ENCODE measurements at regions not wholly inside any gene's neighbourhood (a gene's known extent, or its start where the extent isn't known, plus 50 kb on each side); places are given as distances from the start of the nearest gene placed in this dataset.

DNA sequence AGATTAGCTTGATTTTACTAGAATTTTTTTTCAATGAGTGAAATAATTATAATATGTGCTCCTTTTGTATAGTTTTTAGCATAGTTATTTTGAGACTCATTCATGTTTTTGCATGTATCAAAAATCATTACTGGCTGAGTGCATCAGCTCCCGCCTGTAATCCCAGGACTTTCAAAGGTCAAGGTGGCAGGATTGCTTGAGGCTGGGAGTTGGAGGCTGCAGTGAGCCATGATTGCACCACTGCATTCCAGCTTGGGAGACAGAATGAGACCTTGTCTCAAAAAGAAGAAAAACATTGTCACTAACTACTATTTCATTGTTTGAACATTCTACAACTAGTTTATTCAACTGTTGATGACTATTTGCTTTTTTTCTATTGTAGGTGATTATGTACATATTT lies 802.7 kb downstream of the SLC16A7 start:
- Histone ChIP-seq H3K9me3 (ENCODE audit: severe bottlenecking) (no peaks in the 10 kb centered on the region), H3K4me3 (ENCODE audit: low read depth, low read length) (no peak overlapping the region), H3K27ac (no peak overlapping the region), H3K27me3 (ENCODE audit: insufficient read depth, low read depth, severe bottlenecking) (no peaks in the 10 kb centered on the region), H3K36me3 (no peaks in the 10 kb centered on the region)
- DNase-seq: no peak
- TF ChIP-seq, protein P1, sequence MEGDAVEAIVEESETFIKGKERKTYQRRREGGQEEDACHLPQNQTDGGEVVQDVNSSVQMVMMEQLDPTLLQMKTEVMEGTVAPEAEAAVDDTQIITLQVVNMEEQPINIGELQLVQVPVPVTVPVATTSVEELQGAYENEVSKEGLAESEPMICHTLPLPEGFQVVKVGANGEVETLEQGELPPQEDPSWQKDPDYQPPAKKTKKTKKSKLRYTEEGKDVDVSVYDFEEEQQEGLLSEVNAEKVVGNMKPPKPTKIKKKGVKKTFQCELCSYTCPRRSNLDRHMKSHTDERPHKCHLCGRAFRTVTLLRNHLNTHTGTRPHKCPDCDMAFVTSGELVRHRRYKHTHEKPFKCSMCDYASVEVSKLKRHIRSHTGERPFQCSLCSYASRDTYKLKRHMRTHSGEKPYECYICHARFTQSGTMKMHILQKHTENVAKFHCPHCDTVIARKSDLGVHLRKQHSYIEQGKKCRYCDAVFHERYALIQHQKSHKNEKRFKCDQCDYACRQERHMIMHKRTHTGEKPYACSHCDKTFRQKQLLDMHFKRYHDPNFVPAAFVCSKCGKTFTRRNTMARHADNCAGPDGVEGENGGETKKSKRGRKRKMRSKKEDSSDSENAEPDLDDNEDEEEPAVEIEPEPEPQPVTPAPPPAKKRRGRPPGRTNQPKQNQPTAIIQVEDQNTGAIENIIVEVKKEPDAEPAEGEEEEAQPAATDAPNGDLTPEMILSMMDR (IDR thresholded peaks at IDR 0.05; ENCODE audit: low read depth, low read length): no peak

DNA sequence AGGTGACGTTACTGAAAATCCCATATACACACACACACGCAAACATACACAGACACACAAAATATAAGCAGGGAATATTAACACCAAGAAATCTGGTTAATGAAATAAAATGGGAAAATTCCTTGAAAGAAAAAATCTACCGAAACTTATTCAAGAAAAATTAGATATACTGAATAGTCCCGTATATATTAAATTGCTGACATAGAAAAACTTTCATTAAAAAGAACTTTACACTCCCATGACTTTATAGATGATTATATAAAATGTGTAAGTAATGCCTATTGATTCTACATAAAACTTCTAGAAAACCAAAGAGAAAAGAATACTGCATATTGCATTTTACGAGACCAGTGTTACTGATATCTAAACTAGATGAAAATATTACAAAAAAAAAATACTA lies 803.2 kb downstream of the SLC16A7 start:
- TF ChIP-seq, protein P1 (IDR thresholded peaks at IDR 0.05; ENCODE audit: low read depth, low read length): no peak
- no peaks in the 10 kb centered on the region for H3K36me3 ChIP-seq
- no peak overlapping the region for H3K27ac ChIP-seq
- H3K9me3 ChIP-seq (ENCODE audit: severe bottlenecking): no peaks in the 10 kb centered on the region
- H3K27me3 ChIP-seq (ENCODE audit: insufficient read depth, low read depth, severe bottlenecking): no peaks in the 10 kb centered on the region
- DNase-seq: no peak
- no peak overlapping the region for H3K4me3 ChIP-seq (ENCODE audit: low read depth, low read length)

DNA sequence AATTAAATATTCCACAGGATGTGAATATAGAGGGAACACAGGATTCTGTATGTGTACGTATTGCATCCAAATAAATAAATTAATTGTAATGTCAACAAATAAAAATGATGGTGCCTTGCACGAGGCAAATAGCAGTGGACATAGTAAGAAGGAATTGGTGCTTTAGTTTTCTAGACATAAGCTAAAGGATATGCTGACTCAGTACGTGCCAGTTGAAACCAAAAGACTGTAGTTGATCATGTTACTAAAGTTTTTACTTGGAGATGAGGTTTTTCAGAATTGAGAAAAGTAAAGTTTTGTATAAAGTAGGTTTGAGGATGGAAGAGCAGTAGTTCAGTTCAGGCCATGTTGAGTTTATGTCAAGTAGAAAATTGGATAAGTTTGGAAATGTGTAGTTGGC lies 807.2 kb downstream of the SLC16A7 start:
- no peak overlapping the region for H3K27ac ChIP-seq
- no peaks in the 10 kb centered on the region for H3K27me3 ChIP-seq (ENCODE audit: insufficient read depth, low read depth, severe bottlenecking)
- no peak for DNase-seq
- H3K36me3 ChIP-seq: no peaks in the 10 kb centered on the region
- no peak overlapping the region for H3K4me3 ChIP-seq (ENCODE audit: low read depth, low read length)
- no peaks in the 10 kb centered on the region for H3K9me3 ChIP-seq (ENCODE audit: severe bottlenecking)
- TF ChIP-seq, protein P1 (IDR thresholded peaks at IDR 0.05; ENCODE audit: low read depth, low read length): no peak

DNA sequence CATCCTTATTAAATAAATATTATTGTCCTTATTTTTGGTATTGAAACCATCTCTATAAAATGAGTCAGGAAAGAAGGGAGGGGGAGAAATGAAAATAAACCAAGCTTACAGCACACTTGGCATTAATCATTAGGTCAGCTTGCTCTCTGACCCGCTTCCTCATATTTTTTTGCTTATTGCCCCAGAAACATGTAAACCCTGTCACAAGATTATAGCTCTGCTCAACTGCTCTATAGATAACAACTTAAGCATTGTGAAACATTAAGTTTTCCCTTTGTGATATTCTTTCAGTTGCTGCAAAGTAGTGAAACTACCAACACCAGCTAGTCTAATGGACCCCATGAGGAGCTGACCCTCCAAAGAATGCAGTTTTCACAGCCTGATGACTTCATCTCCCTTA lies 819.5 kb downstream of the SLC16A7 start:
- Histone ChIP-seq H3K27me3 (ENCODE audit: insufficient read depth, low read depth, severe bottlenecking) (no peaks in the 10 kb centered on the region), H3K27ac (no peak overlapping the region), H3K4me3 (ENCODE audit: low read depth, low read length) (no peak overlapping the region), H3K36me3 (no peaks in the 10 kb centered on the region), H3K9me3 (ENCODE audit: severe bottlenecking) (no peaks in the 10 kb centered on the region)
- TF ChIP-seq, protein P1 (IDR thresholded peaks at IDR 0.05; ENCODE audit: low read depth, low read length): no peak
- no peak for DNase-seq

DNA sequence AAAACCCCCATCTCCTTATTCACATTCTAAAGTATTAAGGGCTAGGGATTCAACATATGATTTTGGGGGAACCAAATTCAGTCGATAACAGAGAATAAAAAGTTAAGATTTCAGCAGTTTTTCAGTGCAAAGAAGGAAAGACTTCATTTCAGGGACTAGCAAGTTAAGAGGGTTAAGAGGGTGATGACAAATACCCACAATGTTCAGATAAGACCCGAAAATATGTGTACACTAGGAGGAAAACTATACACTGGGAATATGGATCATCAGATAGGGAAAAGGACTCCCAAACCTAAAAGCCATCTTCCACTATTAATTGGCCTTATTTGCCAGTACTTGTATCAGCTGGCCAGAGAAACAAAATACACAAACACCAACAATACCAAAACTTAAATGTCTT lies 824.2 kb downstream of the SLC16A7 start:
- Histone ChIP-seq H3K36me3 (no peaks in the 10 kb centered on the region), H3K4me3 (ENCODE audit: low read depth, low read length) (no peak overlapping the region), H3K9me3 (ENCODE audit: severe bottlenecking) (no peaks in the 10 kb centered on the region), H3K27me3 (ENCODE audit: insufficient read depth, low read depth, severe bottlenecking) (no peaks in the 10 kb centered on the region), H3K27ac (no peak overlapping the region)
- no peak for DNase-seq
- TF ChIP-seq, protein P1 (IDR thresholded peaks at IDR 0.05; ENCODE audit: low read depth, low read length): no peak

DNA sequence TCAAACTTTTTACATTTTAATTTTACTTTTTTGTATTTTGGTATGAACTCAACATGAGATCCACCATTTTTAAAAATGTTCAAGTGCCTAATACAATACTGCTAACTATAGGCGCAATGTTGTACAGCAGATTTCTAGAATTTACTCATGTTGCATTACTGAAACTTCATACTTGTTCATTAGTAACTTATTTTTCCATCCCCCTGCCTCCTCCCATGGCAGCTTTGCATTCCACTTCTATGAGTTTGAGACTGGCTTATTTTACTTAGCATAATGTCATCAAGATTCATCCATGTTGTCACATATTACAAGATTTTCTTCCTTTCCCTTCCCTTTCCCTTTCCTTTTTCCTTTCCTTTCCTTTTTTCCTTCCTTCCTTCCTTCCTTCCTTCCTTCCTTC lies 825.9 kb downstream of the SLC16A7 start:
- H3K27ac ChIP-seq: no peak overlapping the region
- no peak overlapping the region for H3K4me3 ChIP-seq (ENCODE audit: low read depth, low read length)
- no peaks in the 10 kb centered on the region for H3K9me3 ChIP-seq (ENCODE audit: severe bottlenecking)
- H3K36me3 ChIP-seq: no peaks in the 10 kb centered on the region
- DNase-seq: no peak
- no peaks in the 10 kb centered on the region for H3K27me3 ChIP-seq (ENCODE audit: insufficient read depth, low read depth, severe bottlenecking)
- TF ChIP-seq, protein P1 (IDR thresholded peaks at IDR 0.05; ENCODE audit: low read depth, low read length): no peak

Data from WERI-Rb-1 (cell line).